ENCODE measurements at regions not wholly inside any gene's neighbourhood (a gene's known extent, or its start where the extent isn't known, plus 50 kb on each side); places are given as distances from the start of the nearest gene placed in this dataset.

DNA sequence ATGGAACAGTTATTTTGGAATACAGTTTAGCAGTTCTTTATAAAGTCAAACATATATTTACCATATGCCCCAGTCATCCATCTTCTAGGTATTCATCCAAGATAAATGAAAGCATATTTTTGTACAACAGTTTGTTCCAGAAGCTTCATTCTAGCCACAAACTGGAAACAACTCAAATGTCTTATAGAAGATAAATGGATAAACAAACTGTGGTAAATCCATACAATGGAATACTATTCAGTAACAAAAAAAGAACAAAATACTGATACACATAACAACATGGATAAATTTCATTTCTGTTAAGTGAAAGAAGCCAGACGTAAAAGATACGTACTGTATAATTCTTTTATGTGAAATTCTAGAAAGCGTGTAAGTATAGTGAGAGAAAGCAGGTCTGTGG lies 167.0 kb upstream of the AHI1 start:
- no peak for TF ChIP-seq POLR2A (IDR thresholded peaks at IDR 0.05)
- TF ChIP-seq, protein P1, sequence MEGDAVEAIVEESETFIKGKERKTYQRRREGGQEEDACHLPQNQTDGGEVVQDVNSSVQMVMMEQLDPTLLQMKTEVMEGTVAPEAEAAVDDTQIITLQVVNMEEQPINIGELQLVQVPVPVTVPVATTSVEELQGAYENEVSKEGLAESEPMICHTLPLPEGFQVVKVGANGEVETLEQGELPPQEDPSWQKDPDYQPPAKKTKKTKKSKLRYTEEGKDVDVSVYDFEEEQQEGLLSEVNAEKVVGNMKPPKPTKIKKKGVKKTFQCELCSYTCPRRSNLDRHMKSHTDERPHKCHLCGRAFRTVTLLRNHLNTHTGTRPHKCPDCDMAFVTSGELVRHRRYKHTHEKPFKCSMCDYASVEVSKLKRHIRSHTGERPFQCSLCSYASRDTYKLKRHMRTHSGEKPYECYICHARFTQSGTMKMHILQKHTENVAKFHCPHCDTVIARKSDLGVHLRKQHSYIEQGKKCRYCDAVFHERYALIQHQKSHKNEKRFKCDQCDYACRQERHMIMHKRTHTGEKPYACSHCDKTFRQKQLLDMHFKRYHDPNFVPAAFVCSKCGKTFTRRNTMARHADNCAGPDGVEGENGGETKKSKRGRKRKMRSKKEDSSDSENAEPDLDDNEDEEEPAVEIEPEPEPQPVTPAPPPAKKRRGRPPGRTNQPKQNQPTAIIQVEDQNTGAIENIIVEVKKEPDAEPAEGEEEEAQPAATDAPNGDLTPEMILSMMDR (IDR thresholded peaks at IDR 0.05): no peak
